ENCODE measurements at regions not wholly inside any gene's neighbourhood (a gene's known extent, or its start where the extent isn't known, plus 50 kb on each side); places are given as distances from the start of the nearest gene placed in this dataset.
"Not testable (repeated sequence)": the region's sequence is repeated elsewhere in the genome, so short reads cannot be mapped to it uniquely, and the experiment has no call there.

DNA sequence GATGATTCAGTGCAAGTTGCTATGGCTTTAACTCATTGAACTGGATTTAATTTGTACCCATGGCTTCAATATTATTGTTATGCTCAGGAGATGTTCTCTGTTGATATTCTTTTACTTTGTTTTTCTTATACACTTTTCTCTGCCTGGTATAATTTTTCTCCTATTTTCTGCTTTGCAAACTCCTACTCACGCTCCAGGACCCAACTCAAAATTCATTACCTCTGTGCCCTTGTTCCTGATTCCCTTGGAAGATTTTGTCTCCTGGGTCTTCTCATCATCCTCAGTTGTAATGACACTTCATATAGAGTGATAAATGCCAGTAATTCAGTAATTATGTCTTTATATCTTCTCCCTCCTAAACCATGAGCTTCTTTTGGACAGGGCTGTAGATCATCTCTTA lies 259.9 kb upstream of the JADE1 start:
- Histone ChIP-seq H3K4me1 (ENCODE audit: control insufficient read depth, insufficient read depth, low read length) (peaks cover 19% of the 10 kb centered on the region), H3K27me3 (ENCODE audit: control insufficient read depth, insufficient read depth, low read length) (no peaks in the 10 kb centered on the region), H3K9ac (ENCODE audit: low read length) (no peak overlapping the region), H3K4me3 (ENCODE audit: low read length) (no peak overlapping the region), H3K36me3 (ENCODE audit: control insufficient read depth, insufficient read depth, low read length) (no peaks in the 10 kb centered on the region), H3K9me3 (ENCODE audit: control insufficient read depth, low read length) (no peaks in the 10 kb centered on the region)

- H3K4me3 ChIP-seq (ENCODE audit: low read length), result no peak overlapping the region
- H3K27me3 ChIP-seq (ENCODE audit: control insufficient read depth, insufficient read depth, low read length), result no peaks in the 10 kb centered on the region
- H3K9me3 ChIP-seq (ENCODE audit: control insufficient read depth, low read length), result no peaks in the 10 kb centered on the region
- peaks cover 18% of the 10 kb centered on the region for H3K4me1 ChIP-seq (ENCODE audit: control insufficient read depth, insufficient read depth, low read length)
- no peaks in the 10 kb centered on the region for H3K36me3 ChIP-seq (ENCODE audit: control insufficient read depth, insufficient read depth, low read length)
- no peak overlapping the region for H3K9ac ChIP-seq (ENCODE audit: low read length)
Measured at GRCh38 chr4:128548381-128548780, 260.8 kb upstream of the PGRMC2 start.

DNA sequence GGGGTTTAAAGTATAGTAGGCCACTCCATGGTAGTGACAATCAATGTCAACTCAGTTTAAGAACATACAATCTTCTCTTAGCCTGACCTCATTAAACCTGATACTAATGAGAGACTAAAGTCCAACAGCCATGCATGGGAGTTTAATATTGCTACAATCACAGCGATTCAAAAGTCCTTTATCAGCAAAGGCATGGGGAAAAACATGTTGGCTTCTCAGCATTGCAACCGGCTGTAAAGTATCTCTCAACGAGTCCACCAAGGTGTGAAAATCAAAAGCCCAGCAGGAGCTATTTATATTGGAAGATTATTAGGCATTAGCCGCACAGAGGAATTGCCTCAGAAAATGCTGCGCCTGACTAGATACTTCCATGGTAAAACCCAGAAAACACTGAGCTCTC lies 256.7 kb upstream of the PGRMC2 start:
- Histone ChIP-seq H3K4me3 (ENCODE audit: low read length) (no peak overlapping the region), H3K4me1 (ENCODE audit: control insufficient read depth, insufficient read depth, low read length) (peaks cover 12% of the 10 kb centered on the region), H3K9me3 (ENCODE audit: control insufficient read depth, low read length) (no peaks in the 10 kb centered on the region), H3K27me3 (ENCODE audit: control insufficient read depth, insufficient read depth, low read length) (no peaks in the 10 kb centered on the region), H3K9ac (ENCODE audit: low read length) (no peak overlapping the region), H3K36me3 (ENCODE audit: control insufficient read depth, insufficient read depth, low read length) (no peaks in the 10 kb centered on the region)

DNA sequence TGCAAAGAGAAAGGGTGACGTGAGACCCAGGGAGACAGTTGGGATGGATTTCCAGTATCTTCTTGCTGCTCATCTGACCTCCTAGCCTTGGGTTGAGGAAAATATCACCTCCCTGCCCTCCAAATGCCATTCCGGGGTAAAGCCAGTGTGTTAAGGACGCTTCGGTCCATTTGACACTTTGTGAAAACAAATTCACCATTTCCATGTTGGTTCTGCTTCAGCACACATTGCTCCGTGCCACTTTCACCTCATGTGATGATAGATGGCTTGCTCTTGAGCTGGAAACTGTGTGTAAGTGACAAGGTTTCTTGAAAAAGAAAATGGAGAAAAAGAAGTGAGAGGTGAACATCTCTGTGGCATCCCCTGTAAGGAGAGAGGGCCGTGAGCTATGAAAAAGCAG lies 256.1 kb upstream of the PGRMC2 start:
- H3K4me3 ChIP-seq (ENCODE audit: low read length), result no peak overlapping the region
- no peak overlapping the region for H3K9ac ChIP-seq (ENCODE audit: low read length)
- no peaks in the 10 kb centered on the region for H3K36me3 ChIP-seq (ENCODE audit: control insufficient read depth, insufficient read depth, low read length)
- H3K4me1 ChIP-seq (ENCODE audit: control insufficient read depth, insufficient read depth, low read length), result peaks cover 12% of the 10 kb centered on the region
- H3K9me3 ChIP-seq (ENCODE audit: control insufficient read depth, low read length), result no peaks in the 10 kb centered on the region
- H3K27me3 ChIP-seq (ENCODE audit: control insufficient read depth, insufficient read depth, low read length), result no peaks in the 10 kb centered on the region

DNA sequence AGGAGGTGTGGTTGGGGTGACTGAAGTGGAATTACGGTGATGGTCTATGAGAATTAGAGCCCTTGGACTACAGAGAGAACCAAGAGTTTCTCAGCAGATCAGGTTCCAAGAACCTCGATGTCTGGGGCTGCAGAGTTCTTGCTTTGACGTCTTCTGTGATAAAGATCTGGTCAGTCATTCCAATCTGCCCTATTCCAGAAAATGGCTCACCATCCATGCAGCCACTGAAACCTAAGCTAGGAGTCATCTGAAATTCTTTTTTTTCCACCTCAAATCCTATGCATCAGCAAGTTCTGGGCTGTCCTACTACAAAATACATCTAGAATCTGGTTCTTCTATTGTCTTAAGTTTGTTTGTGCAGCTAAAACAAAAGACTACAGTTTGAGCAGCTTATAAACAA lies 254.4 kb upstream of the PGRMC2 start:
- Histone ChIP-seq H3K36me3 (ENCODE audit: control insufficient read depth, insufficient read depth, low read length) (no peaks in the 10 kb centered on the region), H3K4me1 (ENCODE audit: control insufficient read depth, insufficient read depth, low read length) (peaks cover 12% of the 10 kb centered on the region), H3K9me3 (ENCODE audit: control insufficient read depth, low read length) (no peaks in the 10 kb centered on the region), H3K27me3 (ENCODE audit: control insufficient read depth, insufficient read depth, low read length) (no peaks in the 10 kb centered on the region), H3K9ac (ENCODE audit: low read length) (no peak overlapping the region), H3K4me3 (ENCODE audit: low read length) (no peak overlapping the region)

- Histone ChIP-seq H3K9me3 (ENCODE audit: control insufficient read depth, low read length) (no peaks in the 10 kb centered on the region), H3K4me1 (ENCODE audit: control insufficient read depth, insufficient read depth, low read length) (peaks cover 19% of the 10 kb centered on the region), H3K27me3 (ENCODE audit: control insufficient read depth, insufficient read depth, low read length) (no peaks in the 10 kb centered on the region), H3K36me3 (ENCODE audit: control insufficient read depth, insufficient read depth, low read length) (no peaks in the 10 kb centered on the region), H3K9ac (ENCODE audit: low read length) (no peak overlapping the region), H3K4me3 (ENCODE audit: low read length) (no peak overlapping the region)
Measured at GRCh38 chr4:128540122-128540521, 252.5 kb upstream of the PGRMC2 start.

- Histone ChIP-seq H3K9me3 (ENCODE audit: control insufficient read depth, low read length) (no peaks in the 10 kb centered on the region), H3K4me3 (ENCODE audit: low read length) (no peak overlapping the region), H3K27me3 (ENCODE audit: control insufficient read depth, insufficient read depth, low read length) (no peaks in the 10 kb centered on the region), H3K4me1 (ENCODE audit: control insufficient read depth, insufficient read depth, low read length) (peaks cover 8% of the 10 kb centered on the region), H3K36me3 (ENCODE audit: control insufficient read depth, insufficient read depth, low read length) (no peaks in the 10 kb centered on the region), H3K9ac (ENCODE audit: low read length) (no peak overlapping the region)
Measured at GRCh38 chr4:128538111-128538882, 250.7 kb upstream of the PGRMC2 start.

- H3K36me3 ChIP-seq (ENCODE audit: control insufficient read depth, insufficient read depth, low read length), result no peaks in the 10 kb centered on the region
- no peaks in the 10 kb centered on the region for H3K27me3 ChIP-seq (ENCODE audit: control insufficient read depth, insufficient read depth, low read length)
- H3K4me3 ChIP-seq (ENCODE audit: low read length), result no peak overlapping the region
- H3K9me3 ChIP-seq (ENCODE audit: control insufficient read depth, low read length), result no peaks in the 10 kb centered on the region
- no peak overlapping the region for H3K9ac ChIP-seq (ENCODE audit: low read length)
- H3K4me1 ChIP-seq (ENCODE audit: control insufficient read depth, insufficient read depth, low read length), result peaks cover 8% of the 10 kb centered on the region
Measured at GRCh38 chr4:128536746-128537145, 249.1 kb upstream of the PGRMC2 start.

- H3K27me3 ChIP-seq (ENCODE audit: control insufficient read depth, insufficient read depth, low read length); H3K9me3 ChIP-seq (ENCODE audit: control insufficient read depth, low read length); H3K4me3 ChIP-seq (ENCODE audit: low read length); H3K36me3 ChIP-seq (ENCODE audit: control insufficient read depth, insufficient read depth, low read length); H3K9ac ChIP-seq (ENCODE audit: low read length); H3K4me1 ChIP-seq (ENCODE audit: control insufficient read depth, insufficient read depth, low read length): not testable (repeated sequence)
Measured at GRCh38 chr4:128535510-128535909, 247.9 kb upstream of the PGRMC2 start.

- H3K36me3 ChIP-seq (ENCODE audit: control insufficient read depth, insufficient read depth, low read length), result no peaks in the 10 kb centered on the region
- peaks cover 28% of the 10 kb centered on the region for H3K4me1 ChIP-seq (ENCODE audit: control insufficient read depth, insufficient read depth, low read length)
- H3K27me3 ChIP-seq (ENCODE audit: control insufficient read depth, insufficient read depth, low read length), result no peaks in the 10 kb centered on the region
- H3K9me3 ChIP-seq (ENCODE audit: control insufficient read depth, low read length), result no peaks in the 10 kb centered on the region
- no peak overlapping the region for H3K9ac ChIP-seq (ENCODE audit: low read length)
- no peak overlapping the region for H3K4me3 ChIP-seq (ENCODE audit: low read length)
Measured at GRCh38 chr4:128528793-128529553, 241.4 kb upstream of the PGRMC2 start.

GRCh38 chr4:128527946-128528576 lies 240.4 kb upstream of the PGRMC2 start:
- Histone ChIP-seq H3K9ac (ENCODE audit: low read length) (no peak overlapping the region), H3K36me3 (ENCODE audit: control insufficient read depth, insufficient read depth, low read length) (no peaks in the 10 kb centered on the region), H3K4me3 (ENCODE audit: low read length) (no peak overlapping the region), H3K27me3 (ENCODE audit: control insufficient read depth, insufficient read depth, low read length) (no peaks in the 10 kb centered on the region), H3K9me3 (ENCODE audit: control insufficient read depth, low read length) (no peaks in the 10 kb centered on the region), H3K4me1 (ENCODE audit: control insufficient read depth, insufficient read depth, low read length) (peaks cover 32% of the 10 kb centered on the region)

GRCh38 chr4:128527351-128527750 lies 239.7 kb upstream of the PGRMC2 start:
- Histone ChIP-seq H3K9ac (ENCODE audit: low read length) (no peak overlapping the region), H3K4me1 (ENCODE audit: control insufficient read depth, insufficient read depth, low read length) (peaks cover 32% of the 10 kb centered on the region), H3K9me3 (ENCODE audit: control insufficient read depth, low read length) (no peaks in the 10 kb centered on the region), H3K36me3 (ENCODE audit: control insufficient read depth, insufficient read depth, low read length) (no peaks in the 10 kb centered on the region), H3K27me3 (ENCODE audit: control insufficient read depth, insufficient read depth, low read length) (no peaks in the 10 kb centered on the region), H3K4me3 (ENCODE audit: low read length) (no peak overlapping the region)
